ENCODE measurements at regions not wholly inside any gene's neighbourhood (a gene's known extent, or its start where the extent isn't known, plus 50 kb on each side); places are given as distances from the start of the nearest gene placed in this dataset.
"Not testable (repeated sequence)": the region's sequence is repeated elsewhere in the genome, so short reads cannot be mapped to it uniquely, and the experiment has no call there.

- no peak for DNase-seq (ENCODE audit: low read depth)
These were observed 1104.2 kb upstream of the FAM98A start for GRCh38 chr2:34703292-34703691.

DNA sequence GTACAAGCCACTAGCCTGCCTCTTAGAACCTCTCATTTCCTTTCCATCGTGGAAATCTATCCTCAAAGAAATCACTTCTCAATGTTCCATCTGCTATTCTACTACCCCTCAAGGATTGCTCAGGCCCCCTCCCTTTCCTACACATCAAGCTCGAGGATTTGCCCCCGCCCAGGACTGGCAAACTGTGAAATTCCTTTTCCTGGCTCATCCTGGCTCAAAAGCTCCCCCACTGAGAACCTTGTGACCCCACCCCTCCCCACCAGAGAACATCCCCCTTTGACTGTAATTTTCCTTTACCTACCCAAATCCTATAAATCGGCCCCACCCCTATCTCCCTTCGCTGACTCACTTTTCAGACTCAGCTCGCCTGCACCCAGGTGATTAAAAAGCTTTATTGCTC lies 1103.3 kb upstream of the FAM98A start:
- DNase-seq (ENCODE audit: low read depth): not testable (repeated sequence)

DNA sequence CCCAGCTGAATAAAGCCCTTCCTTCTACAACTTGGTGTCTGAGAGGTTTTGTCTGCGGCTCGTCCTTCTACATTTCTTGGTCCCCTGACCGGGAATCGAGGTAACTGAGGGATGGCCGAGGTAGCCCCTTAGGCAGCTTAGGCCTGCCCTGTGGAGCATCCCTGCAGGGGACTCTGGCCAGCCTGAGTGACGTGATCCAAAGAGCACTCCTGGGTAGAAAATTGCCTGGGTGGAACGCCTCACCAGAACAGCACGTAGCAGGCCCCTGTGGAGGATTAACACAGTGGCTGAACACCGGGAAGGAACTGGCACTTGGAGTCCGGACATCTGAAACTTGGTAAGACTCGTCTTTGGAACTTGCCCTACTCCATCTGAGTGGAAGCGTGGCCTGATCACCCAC lies 1078.5 kb upstream of the FAM98A start:
- not testable (repeated sequence) for DNase-seq (ENCODE audit: low read depth)

DNA sequence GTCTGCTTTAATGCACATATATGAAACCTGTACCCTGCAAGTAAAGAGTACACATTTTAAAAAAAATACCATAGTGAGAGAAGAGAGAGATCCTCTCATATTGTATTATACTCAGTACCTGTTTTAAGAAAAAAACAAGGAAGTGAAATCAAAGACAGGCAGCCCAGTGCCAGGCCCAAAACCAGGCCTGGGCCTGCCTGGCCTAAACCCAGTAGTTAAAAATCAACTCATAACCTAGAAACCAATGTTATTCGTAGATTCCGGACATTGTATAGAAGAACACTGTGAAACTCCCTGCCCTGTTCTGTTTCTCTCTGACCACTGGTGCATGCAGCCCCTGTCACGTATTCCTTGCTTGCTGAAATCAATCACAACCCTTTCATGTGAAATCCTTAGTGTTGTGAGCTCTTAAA lies 1078.0 kb upstream of the FAM98A start:
- DNase-seq (ENCODE audit: low read depth): not testable (repeated sequence)

GRCh38 chr2:34670482-34670881 lies 1071.4 kb upstream of the FAM98A start:
- DNase-seq (ENCODE audit: low read depth): no peak

DNA sequence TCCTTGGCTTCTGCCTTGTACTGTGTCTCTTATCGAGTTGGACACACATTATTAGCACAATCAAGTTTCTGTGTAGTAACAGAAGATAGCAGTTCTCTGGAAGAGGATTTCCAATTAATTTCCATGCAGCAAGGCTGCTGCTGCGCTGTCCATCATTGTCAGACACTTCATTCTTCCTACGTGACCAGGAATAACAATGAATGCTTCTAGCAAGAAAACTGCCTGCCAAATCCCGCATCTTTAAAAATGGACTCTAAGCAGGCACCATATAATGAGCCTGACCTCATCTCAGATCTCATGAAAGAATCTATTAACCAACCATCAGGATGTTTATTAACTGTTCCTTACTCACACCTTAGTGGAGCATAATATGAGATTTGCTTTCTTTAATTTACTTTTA lies 1067.7 kb upstream of the FAM98A start:
- no peak for DNase-seq (ENCODE audit: low read depth)

DNA sequence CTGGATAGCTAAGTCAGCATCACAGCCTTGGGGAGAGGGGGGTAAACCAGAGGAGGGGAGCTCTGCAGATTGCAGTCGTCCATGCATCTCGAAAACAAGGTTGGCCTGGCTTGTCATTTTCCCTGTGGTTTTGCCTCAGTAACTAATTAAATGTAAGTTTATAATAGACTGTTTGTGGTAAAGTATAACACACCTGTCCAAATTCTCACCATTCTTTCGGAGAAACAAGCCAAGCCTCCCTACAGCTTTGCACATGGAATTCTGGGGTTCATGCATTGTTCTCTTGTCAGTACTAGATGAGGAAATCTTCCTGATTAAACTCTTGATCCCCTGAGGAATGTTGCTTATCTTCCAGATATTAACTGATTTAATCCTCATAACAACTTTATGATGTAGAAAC lies 1065.2 kb upstream of the FAM98A start:
- no peak for DNase-seq (ENCODE audit: low read depth)

GRCh38 chr2:34663314-34663713 lies 1064.2 kb upstream of the FAM98A start:
- no peak for DNase-seq (ENCODE audit: low read depth)

- no peak for DNase-seq (ENCODE audit: low read depth)
These were observed 1061.6 kb upstream of the FAM98A start for GRCh38 chr2:34660741-34661140.

DNA sequence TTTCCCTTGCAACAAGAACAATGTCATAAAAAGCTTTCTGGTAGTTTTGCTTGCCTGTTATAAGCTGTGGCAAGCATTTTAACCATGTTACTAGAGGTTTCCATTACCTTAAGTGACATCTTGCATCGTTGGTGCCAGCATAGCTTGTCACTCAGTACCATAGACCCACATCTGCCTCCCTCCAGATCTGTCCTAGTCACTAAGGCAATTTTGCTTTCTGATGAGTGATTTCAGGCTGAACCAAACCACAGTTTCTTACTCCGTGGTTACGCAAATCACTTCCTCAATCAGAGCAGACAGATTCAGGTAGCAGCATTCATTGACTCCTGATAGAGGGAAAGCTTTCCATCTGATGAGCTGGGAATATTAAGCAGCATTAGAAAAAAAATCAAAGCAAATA lies 1057.5 kb upstream of the FAM98A start:
- DNase-seq (ENCODE audit: low read depth): no peak

- DNase-seq (ENCODE audit: low read depth): no peak
These were observed 1053.5 kb upstream of the FAM98A start for GRCh38 chr2:34652636-34653035.

DNA sequence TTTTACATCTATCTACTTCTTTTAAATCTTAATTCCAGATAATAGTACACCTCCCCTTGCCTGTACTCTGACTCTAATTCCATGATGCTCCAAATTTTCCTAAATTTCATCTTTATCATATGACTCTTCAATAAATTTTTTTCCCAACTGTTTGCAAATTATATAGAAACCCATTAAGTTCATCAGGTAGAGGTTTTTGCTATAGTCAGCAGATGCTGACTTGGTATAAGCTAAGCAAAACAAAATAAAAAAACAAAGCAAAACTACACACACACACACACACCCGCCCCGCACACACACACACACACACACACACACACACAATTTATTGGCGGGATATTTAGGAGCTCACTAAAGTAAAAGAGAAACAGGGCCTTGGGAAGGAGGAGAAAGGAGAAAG lies 1047.8 kb upstream of the FAM98A start:
- DNase-seq (ENCODE audit: low read depth): no peak

GRCh38 chr2:34632327-34632726 lies 1033.2 kb upstream of the FAM98A start:
- DNase-seq (ENCODE audit: low read depth): no peak

DNA sequence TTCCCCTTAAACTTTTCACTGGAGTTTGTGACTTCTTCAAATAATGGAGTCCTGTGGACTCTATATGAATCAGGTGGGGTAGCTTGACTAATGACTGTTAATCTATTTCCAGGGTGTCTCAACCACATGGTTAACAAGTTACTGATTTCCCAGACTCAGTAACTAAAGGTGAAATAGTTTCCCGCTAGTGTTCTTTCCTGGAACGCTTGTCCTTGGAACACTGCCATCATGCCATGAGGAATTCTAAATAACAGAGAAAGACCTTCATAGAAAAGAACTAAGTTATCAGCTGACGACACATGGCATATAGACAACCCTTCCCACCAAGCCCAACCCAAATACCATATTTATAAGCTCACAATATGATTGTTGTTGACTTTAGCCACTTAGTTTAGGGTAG lies 1027.9 kb upstream of the FAM98A start:
- no peak for DNase-seq (ENCODE audit: low read depth)

- no peak for DNase-seq (ENCODE audit: low read depth)
These were observed 1005.1 kb upstream of the FAM98A start for GRCh38 chr2:34604164-34604563.

- no peak for DNase-seq (ENCODE audit: low read depth)
These were observed 1003.2 kb upstream of the FAM98A start for GRCh38 chr2:34602262-34602661.

GRCh38 chr2:34601561-34601960 lies 1002.5 kb upstream of the FAM98A start:
- DNase-seq (ENCODE audit: low read depth): no peak

DNA sequence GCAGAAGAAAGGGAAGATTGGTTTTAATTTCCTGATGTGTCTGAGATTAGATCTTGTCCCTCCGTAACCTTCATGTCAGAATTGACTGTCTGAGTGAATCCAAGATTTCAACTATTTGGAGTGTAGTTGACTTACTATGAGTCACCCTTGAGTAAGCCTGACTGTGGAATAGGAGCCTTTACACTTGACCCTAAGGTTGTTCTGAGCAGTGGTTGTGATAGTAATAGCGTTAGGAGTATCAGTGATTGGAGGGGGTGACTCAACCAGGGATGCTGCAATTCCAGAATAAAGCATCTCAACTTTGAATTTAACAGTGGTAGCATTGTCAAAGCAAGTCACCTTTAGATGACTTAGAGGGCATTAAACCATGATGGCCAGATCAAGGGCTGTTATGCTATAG lies 979.5 kb upstream of the FAM98A start:
- DNase-seq (ENCODE audit: low read depth): no peak

DNA sequence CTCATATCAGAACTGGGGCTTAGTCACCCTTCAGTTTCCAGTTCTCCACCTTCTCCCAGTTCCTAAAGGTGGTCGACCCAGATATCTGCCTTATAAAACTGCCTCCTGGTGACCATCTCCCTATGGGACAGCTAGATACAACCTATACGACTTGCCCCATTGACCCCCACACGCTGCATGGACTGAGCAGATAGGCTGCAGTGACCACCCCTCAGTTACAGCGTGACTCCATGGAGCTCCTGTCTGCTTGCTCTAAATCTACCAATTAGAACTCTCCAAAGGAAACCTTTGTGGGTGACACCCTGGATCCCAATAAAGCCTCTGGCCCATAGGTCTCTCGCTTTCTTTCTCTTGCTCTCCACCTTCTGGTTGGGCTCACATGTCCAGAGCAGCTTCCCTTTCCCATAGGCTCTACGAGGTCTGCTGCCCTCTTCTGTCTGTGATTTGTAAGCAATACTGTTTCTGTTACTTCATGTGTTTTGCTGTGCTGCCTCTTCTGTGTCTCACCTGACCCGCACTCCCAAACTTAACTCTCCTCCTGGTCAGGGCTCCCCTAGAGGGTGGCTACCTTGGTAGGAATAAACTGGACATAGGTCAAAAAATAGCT lies 971.3 kb upstream of the FAM98A start:
- no peak for DNase-seq (ENCODE audit: low read depth)

DNA sequence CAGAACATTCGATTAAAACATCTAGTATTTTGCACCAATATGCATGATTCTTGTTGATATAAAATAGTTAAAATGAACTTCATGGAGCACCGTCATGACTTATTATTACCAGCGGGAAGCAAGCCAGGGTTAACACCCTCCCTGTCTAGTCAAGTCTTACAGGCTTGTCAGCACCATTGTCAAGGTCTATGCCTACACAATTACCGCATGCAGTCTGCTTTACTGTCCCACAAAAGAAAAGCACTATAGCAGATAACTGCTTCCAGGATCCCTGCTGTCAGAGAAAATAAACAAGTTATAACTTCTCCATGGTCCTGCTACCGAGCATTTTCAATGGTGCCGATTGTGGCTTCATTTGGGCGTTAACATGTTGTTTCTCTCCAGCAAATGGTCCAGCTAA lies 968.0 kb upstream of the FAM98A start:
- DNase-seq (ENCODE audit: low read depth): no peak

DNA sequence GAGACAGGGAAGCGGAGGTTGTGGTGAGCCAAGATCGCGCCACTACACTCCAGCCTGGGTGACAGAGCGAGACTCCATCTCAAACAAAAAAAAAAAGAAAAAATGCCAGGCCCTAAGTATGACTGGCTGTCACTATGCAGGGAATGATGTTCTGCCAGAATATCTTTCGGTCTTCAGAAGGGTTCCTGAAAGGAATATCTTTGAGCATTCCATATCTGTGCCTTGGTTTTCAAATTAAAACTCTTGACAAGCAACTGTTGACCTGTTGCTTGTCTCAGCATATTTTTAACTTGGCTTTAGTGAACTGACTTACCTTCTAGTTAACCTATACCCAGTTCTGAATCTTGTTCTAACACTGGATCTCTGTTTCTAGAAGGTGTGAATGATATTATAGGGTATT lies 953.2 kb upstream of the FAM98A start:
- no peak for DNase-seq (ENCODE audit: low read depth)

DNA sequence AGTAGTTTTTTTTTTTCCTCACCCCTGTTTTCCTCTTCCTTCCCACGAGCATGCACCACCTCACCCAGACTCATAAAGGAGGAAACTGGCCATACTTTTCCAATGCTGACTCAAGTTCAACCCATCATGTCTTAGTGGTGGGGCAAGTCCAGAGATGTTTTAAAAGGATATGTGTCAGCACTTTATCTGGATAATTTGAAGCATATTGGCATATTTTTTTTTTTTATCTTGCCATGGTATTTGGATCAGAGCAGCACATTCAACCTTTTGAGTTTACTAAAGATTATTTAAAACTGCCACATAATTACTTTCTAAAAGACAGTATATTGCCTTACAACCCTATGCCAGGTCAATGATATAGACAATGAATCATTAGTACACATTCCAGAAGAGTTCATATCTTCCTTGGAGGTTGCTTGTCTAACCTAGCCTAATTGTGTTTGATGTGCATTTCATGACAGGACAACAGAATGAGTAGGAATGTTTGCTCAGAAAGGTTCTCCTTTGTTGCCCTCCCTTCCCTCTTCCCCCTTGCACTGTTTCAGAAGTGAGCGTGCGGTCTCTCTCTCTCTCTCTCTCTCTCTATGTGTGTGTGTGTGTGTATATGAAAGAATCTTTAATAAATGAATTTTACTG lies 950.7 kb upstream of the FAM98A start:
- DNase-seq (ENCODE audit: low read depth): no peak

DNA sequence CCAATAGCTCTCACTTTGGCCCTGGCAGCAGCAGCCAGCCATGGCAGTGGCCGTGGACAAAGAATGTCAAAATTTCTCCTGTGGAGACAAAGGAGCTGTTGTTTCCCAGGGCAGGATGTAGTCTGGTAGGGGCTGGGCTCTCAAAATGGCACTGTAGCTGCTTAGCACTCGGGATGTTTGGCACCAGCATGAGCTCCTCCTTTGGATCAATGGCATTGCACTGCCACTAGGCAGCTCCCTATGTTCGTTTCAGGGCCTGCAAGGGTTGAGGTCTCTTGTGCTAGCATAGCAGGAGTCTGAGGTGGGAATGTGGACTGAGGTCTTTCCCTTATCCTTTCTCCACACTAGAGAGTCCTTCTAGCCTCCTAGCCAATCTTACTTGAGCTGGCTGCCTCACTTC lies 948.8 kb upstream of the FAM98A start:
- no peak for DNase-seq (ENCODE audit: low read depth)

DNA sequence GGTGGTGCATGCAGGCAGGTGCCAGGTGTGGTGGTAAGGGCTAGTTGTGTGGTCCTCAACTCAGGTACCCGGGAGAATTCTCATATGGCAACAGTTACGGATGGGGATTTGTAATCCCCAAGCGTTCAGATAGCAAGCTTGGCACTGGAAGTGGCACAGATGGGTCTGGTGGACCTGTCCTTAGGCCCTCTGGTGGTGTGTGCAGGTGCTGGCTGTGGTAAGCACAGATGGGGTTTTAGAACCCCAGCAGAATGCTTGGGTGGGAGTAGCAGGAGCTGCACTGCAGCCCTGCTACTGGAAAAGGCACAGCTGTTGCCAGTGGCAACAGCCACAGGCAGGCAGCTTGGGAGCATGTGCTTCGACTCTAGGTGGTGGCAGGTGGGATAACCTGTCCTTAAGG lies 948.2 kb upstream of the FAM98A start:
- no peak for DNase-seq (ENCODE audit: low read depth)
